NCI-H748 (cell line): ENCODE measurements at regions not wholly inside any gene's neighbourhood (a gene's known extent, or its start where the extent isn't known, plus 50 kb on each side); places are given as distances from the start of the nearest gene placed in this dataset.
"Not testable (repeated sequence)": the region's sequence is repeated elsewhere in the genome, so short reads cannot be mapped to it uniquely, and the experiment has no call there.

Experiments used
- DNase-seq: peaks from one replicate; lab custom pipeline; 2025; ENCODE audit not compliant: unreplicated experiment; lab: John Stamatoyannopoulos, UW

- DNase-seq = not testable (repeated sequence)
Observed at GRCh38 chr2:66243809-66244208, 191.1 kb upstream of the MEIS1 start.

DNA sequence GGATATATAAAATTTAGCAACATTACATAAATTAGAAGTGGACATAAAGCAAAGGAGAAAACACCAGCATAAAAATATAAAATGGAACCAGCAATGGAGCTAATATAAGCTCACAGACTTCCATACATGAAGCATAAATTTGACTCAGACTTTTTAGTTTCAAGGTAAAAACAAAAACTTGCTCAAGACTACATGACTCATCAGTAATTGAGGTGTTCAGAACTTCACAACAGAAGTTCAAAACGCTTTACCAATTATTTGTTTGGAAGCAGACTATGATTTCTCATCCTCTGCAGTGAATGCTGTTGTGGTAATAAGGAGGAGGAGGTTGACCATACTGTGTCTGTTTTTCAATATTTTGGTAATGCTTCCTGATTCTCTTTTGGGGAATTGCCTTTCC lies 192.0 kb upstream of the MEIS1 start:
- DNase-seq = not testable (repeated sequence)

- DNase-seq = no peak
Observed at GRCh38 chr2:66242099-66242789, 192.7 kb upstream of the MEIS1 start.

GRCh38 chr2:66240286-66240685 lies 194.6 kb upstream of the MEIS1 start:
- no peak for DNase-seq

GRCh38 chr2:66239655-66240054 lies 195.3 kb upstream of the MEIS1 start:
- DNase-seq = no peak

DNA sequence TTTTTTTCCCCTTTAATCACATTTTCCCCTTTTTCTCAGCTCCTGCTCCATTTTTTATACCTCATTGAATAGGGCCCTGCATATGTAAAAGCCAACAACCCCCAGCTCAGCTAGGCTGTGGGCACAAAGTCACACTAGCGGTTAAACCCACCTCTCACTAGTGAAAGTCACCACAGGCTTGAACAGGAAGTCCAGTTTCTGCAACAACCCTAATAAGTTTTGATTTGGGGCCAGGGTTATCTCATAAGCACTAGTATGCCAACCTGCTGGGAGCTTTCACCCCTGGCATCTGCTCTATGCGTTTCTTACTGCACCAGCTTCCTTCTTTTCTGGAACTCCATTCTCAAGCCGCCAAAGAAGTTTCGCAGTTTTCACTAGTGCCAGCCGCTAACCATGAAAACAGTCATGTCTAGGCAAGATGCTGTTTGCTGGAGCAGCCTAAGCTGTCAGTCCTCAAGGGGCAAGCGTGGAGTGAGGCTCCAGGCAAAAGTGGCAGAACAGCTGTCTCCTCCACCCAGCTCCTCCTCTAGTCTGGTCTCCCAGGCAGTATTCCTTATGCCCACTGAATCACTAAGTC lies 197.0 kb upstream of the MEIS1 start:
- DNase-seq = no peak

DNA sequence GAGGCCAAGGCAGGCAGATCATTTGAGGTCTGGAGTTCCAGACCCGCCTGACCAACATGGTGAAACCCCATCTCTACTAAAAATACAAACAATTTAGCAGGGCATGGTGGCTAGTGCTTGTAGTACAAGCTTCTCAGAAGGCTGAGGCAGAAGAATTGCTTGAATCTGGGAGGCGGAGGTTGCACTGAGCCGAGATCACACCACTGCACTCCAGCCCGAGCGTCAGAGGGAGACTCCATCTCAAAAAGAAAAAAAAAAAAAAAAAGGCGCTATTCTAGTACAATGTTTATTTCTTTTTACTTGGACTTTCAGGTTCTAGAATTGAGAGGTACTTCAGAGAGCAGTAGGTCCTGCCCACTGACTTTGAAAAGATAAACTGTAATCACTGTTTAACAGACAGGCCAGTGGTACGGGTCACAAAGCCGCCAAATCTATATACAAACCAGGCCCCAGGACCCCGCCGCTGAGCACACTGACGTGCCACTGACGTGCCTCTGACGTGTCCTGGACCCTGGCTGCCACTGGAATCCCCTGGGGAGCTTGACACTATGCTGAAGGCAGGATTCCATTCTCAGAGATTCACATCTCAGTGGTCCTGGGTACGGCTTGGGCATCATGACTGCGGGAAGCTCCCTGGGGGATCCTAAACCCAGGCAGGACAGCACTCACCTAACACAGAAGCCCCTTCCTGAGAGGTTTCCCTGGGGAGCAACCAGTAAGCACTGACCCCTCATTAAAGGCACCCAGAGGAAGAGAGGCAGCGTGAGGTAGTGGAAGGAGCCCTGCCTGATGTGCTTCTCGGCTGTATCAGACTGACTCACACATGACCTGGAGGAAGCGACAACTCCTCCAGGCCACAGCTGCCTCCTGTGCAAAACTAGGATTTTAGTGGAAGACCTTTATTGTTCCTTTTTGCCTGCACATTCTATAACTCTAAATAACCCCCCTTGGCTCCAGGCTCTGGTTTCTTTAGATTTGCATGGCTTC lies 197.8 kb upstream of the MEIS1 start:
- no peak for DNase-seq

GRCh38 chr2:66236067-66236685 lies 198.7 kb upstream of the MEIS1 start:
- no peak for DNase-seq

DNA sequence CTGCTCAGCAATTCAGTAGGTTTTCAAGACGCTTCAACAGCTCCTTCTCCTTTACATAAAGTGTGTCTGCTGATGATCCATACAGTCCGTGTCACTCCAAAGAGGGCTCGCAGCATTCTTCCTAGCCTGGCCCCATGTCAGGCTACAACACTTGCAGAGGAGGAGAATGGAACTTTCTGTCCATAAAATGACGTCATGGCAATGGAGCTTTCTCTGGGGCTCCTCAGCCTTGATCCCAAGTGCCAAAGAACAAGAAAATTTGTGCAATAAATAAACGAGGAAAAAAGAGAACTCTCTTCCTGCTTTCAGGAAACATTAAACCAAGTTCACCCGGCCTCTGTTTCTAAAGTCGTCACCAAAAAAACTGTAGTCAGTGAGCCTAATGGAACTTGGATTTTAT lies 199.5 kb upstream of the MEIS1 start:
- DNase-seq = no peak

DNA sequence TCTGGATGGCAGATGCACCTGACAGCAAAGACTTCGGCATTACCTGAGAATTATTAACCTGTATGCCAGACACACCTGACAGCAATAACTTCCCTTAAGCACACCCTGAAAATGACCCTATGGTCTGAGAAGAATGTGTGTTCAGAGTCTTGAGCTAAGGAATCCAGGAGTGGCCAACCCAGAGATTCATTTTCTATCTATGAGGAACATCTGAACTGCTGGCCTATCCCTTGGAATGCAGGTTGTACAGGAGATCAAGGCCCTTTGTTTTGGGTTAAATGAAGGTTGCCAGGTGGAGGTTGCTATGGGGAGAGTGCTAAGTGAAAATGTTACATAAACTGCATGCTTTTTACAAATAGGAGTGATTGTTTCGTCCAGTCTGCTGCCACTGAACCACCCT lies 200.9 kb upstream of the MEIS1 start:
- no peak for DNase-seq

DNA sequence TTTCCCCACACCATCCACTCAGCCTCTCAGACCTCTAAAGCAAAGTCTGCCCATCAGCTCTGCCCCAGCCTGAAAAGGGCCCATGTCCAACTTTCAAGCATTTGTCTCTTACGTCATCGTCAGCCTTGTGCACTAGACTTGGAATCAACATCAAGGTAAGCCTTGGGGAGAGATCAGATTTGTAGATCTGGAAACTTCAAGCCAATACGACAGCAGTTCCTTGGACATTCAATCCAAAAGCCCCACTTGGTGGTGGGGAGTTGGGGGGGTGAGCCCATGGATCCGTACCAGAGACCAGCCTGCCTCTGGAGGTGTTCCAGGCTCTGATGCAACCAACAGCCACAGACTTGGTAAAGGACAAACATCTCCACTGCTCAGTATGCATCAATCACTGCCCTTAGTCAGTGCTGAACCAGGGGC lies 206.8 kb upstream of the MEIS1 start:
- DNase-seq = no peak

- DNase-seq = no peak
Observed at GRCh38 chr2:66217039-66217585, 217.8 kb upstream of the MEIS1 start.

GRCh38 chr2:66212749-66213148 lies 222.2 kb upstream of the MEIS1 start:
- DNase-seq = no peak

GRCh38 chr2:66202586-66202985 lies 232.3 kb upstream of the MEIS1 start:
- DNase-seq = peak; percentile 55

DNA sequence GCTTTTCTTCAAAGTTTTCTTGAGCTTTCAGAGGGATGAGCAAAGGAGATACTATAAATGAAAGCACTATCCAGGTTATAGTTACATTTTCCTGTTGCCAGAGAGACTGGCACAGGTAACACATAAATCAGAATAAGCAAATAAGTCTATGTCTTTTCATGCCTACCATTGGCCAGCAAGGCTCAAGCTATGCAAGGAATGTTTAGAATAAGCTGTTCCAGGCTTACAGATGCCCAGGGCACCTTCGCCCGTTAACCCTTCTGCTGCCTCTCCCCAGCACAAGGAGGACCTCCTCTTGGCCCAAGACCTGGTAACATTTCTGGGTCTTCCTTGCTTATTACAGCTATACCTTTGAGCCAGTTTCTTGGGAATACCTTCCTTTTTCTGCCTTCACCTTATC lies 233.7 kb upstream of the MEIS1 start:
- no peak for DNase-seq

- DNase-seq = peak; percentile 79
Observed at GRCh38 chr2:66198873-66199272, 236.1 kb upstream of the MEIS1 start.

GRCh38 chr2:66192888-66193287 lies 242.0 kb upstream of the MEIS1 start:
- no peak for DNase-seq

DNA sequence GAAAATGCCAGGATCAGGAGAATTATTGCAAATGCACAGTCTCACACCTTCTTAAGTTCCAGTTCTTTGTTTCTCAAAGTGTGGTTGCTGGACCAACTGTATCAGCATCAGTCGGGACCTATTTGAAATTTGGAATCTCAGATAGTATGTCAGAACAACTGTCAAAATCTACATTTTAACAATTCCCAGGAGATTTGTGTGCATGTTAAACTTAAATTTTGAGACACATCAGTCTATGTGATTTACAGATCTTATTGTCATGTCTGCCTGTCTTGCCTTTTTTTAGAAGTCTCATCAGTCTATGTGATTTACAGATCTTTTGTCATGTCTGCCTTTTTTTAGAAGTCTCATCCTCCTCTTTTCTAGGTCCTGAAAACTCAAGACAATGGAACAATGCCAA lies 243.6 kb upstream of the MEIS1 start:
- no peak for DNase-seq

DNA sequence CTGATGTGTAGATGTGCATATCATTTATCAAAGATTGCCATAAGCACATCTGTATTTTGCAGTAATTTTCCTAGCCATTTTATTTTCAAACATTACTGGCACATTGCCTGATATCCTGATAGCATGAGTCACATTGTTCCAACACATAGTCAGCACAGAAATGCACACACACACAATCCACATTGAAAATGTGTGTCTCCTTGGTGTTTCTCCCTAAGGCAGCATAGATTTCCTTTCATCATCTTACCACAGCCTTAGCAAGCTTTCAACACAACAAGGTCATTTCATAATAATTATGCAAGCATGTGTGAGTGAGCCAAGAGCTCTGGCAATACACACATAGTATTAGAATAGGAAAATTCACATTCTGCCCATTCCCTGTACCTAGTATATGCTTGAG lies 245.4 kb upstream of the MEIS1 start:
- no peak for DNase-seq

DNA sequence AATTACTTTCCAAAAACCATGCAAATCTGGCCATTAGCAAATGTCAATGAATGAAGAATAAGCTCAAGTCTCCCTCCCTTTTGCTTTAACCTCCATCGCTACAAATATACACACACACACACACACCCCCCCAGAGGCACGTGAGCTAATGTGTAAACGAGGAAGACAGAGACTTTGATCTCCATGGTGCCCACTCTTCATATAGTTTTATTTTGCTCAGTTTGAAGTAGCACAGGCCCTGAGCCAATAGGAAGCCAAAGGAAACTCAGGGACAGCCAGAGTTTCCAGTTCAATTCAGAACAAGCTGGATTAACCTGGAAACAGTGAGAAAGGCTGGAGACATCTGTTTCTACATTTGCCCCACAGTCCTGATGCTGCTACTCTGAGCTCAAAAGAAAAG lies 248.4 kb upstream of the MEIS1 start:
- DNase-seq = no peak

DNA sequence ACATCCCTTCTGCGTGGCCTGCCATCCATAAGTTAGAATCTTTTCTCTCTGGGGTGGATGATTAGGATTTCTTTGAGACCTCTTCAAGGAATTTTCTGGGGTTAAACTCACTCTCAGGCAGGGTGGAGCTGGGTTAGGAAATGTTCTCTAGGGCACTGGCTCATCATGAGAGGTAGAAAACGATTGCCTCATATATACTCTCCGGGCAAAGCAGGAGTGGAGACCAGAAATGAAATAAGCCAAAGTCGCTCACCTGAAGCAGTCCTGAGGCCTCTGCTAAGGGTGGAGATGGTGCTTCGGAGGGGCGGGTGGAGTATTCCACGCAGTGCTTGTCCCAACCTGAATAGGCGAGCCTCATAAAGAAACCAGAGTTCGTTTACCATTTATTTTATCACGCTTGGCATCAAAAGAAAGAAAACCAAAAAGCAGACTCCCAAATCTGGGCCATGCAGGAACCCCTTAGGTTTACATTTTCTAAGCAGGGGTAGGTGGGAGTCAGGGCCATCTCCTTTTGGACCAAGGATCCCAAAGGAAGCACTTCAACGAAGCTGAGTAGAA lies 249.3 kb upstream of the MEIS1 start:
- DNase-seq = no peak
